Keratinocyte (primary cell): ENCODE measurements at regions not wholly inside any gene's neighbourhood (a gene's known extent, or its start where the extent isn't known, plus 50 kb on each side); places are given as distances from the start of the nearest gene placed in this dataset.

Experiments
- DNase-seq: peaks from one replicate; pipeline ENCODE4 v3.0.0-alpha.2; 2011; ENCODE audit warnings: low read depth, missing footprints, low spot score
- FAIRE-seq: peaks from 2 replicates; lab custom pipeline; 2011; peaks lifted over from hg19 to GRCh38; lab: Jason Lieb, UNC
- H2AFZ ChIP-seq: 2 replicates; pipeline ENCODE4 v1.6.0; 2012; ENCODE audit warnings: low read length, control low read depth, inconsistent platforms; ENCODE audit not compliant: control insufficient read depth
- H3K27ac ChIP-seq: 2 replicates; pipeline ENCODE4 v1.5.1; 2011; ENCODE audit warnings: low read length; ENCODE audit not compliant: control insufficient read depth, insufficient read depth
- H3K27me3 ChIP-seq: 3 replicates; pipeline ENCODE4 v1.6.0; 2011; ENCODE audit warnings: low read length; ENCODE audit not compliant: control insufficient read depth, insufficient read depth; ENCODE audit errors: extremely low read depth
- H3K36me3 ChIP-seq, 2 experiments: 2 replicates in 1 of 2; 3 replicates in 1 of 2; pipeline ENCODE4 v1.5.1; 2011; ENCODE audit warnings: low read length in 2 of 2, mild to moderate bottlenecking in 1 of 2; ENCODE audit not compliant: control insufficient read depth in 2 of 2, insufficient read depth in 2 of 2; ENCODE audit errors: extremely low read depth in 1 of 2
- H3K4me1 ChIP-seq: 3 replicates; pipeline ENCODE4 v1.5.1; 2011; ENCODE audit warnings: low read length; ENCODE audit not compliant: control insufficient read depth, insufficient read depth; ENCODE audit errors: extremely low read depth
- H3K4me2 ChIP-seq: 3 replicates; pipeline ENCODE4 v1.6.0; 2011; ENCODE audit warnings: low read depth, low read length; ENCODE audit not compliant: control insufficient read depth, insufficient read depth; ENCODE audit errors: extremely low read depth
- H3K4me3 ChIP-seq, 3 experiments: fragments of 200-600 bp in 1 of 3; sonication (generic) in 1 of 3; 2 replicates in 2 of 3; 3 replicates in 1 of 3; pipeline ENCODE4 v1.5.1; 2011 to 2016; ENCODE audit warnings: low read length in 3 of 3, mild to moderate bottlenecking in 3 of 3, control low read depth in 2 of 3, inconsistent platforms in 1 of 3, low read depth in 1 of 3, mixed read lengths in 1 of 3, mixed run types in 1 of 3, moderate library complexity in 1 of 3; ENCODE audit not compliant: control insufficient read depth in 2 of 3, insufficient read depth in 2 of 3; ENCODE audit errors: extremely low read depth in 1 of 3
- H3K79me2 ChIP-seq: 2 replicates; pipeline ENCODE4 v1.6.0; 2012; ENCODE audit warnings: low read length; ENCODE audit not compliant: control insufficient read depth, insufficient read depth
- H3K9ac ChIP-seq: 3 replicates; pipeline ENCODE4 v1.6.0; 2011; ENCODE audit warnings: low read length; ENCODE audit not compliant: control insufficient read depth, insufficient read depth; ENCODE audit errors: extremely low read depth
- H3K9me1 ChIP-seq: 3 replicates; pipeline ENCODE4 v1.6.0; 2011; ENCODE audit warnings: low read length; ENCODE audit not compliant: control insufficient read depth, insufficient read depth; ENCODE audit errors: extremely low read depth
- H3K9me3 ChIP-seq: 2 replicates; pipeline ENCODE4 v1.5.1; 2012; ENCODE audit warnings: low read depth, low read length; ENCODE audit not compliant: control insufficient read depth
- H4K20me1 ChIP-seq: 3 replicates; pipeline ENCODE4 v1.6.0; 2011; ENCODE audit warnings: low read length; ENCODE audit not compliant: control insufficient read depth, insufficient read depth; ENCODE audit errors: extremely low read depth
- CTCF ChIP-seq, 3 experiments: IDR thresholded peaks in 1 of 3; conservative IDR thresholded peaks in 1 of 3; optimal IDR thresholded peaks in 1 of 3; 2 replicates in 2 of 3; 3 replicates in 1 of 3; pipeline versions ENCODE3 to v1.5.1; 2011; ENCODE audit warnings: low read length in 3 of 3, mild to moderate bottlenecking in 3 of 3, moderate library complexity in 2 of 3, control low read depth in 1 of 3, inconsistent platforms in 1 of 3; ENCODE audit not compliant: insufficient read depth in 2 of 3; ENCODE audit errors: extremely low read depth in 1 of 3
- EZH2 ChIP-seq: IDR thresholded peaks from one replicate; pipeline ENCODE4 v1.6.1; 2012; ENCODE audit warnings: inconsistent platforms, mild to moderate bottlenecking, low read length, moderate library complexity
- dilution Hi-C: fragments of 300-500 bp; cut with MboI; formaldehyde crosslinking; loops from one replicate; pipeline ENCODE4 v1.7.0; 2020; ENCODE audit warnings: low sequenced_read_pairs; ENCODE audit not compliant: extremely low pct_ligation_motif_present

GRCh38 chr7:42794673-42795072 lies 117.2 kb downstream of the C7orf25 start:
- H3K36me3 ChIP-seq: no peaks in the 10 kb centered on the region
- no peaks in the 10 kb centered on the region for H4K20me1 ChIP-seq
- dilution Hi-C loops: no loop called here
- no peak overlapping the region for H3K9ac ChIP-seq
- H2AFZ ChIP-seq: no peak overlapping the region
- H3K4me1 ChIP-seq: no peaks in the 10 kb centered on the region
- no peaks in the 10 kb centered on the region for H3K9me1 ChIP-seq
- no peak overlapping the region for H3K4me3 ChIP-seq
- no peak overlapping the region for H3K4me2 ChIP-seq
- H3K9me3 ChIP-seq: no peaks in the 10 kb centered on the region
- no peak for TF ChIP-seq CTCF (optimal IDR thresholded peaks at IDR 0.05 in 1 of 3, IDR thresholded peaks at IDR 0.05 in 1 of 3, conservative IDR thresholded peaks at IDR 0.05 in 1 of 3; ENCODE audit: extremely low read depth in 1 of 3, insufficient read depth in 2 of 3, low read length in 3 of 3)
- no peak for TF ChIP-seq EZH2
- DNase-seq (no peak), FAIRE-seq (no peak)
- H3K27ac ChIP-seq: no peak overlapping the region
- H3K79me2 ChIP-seq: no peaks in the 10 kb centered on the region
- no peaks in the 10 kb centered on the region for H3K27me3 ChIP-seq

- H3K4me1 ChIP-seq: no peaks in the 10 kb centered on the region
- H3K4me2 ChIP-seq: no peak overlapping the region
- no peaks in the 10 kb centered on the region for H3K9me1 ChIP-seq
- FAIRE-seq: no peak
- H3K4me3 ChIP-seq: no peak overlapping the region
- no peak overlapping the region for H3K27ac ChIP-seq
- H3K36me3 ChIP-seq: no peaks in the 10 kb centered on the region
- TF ChIP-seq CTCF (optimal IDR thresholded peaks at IDR 0.05 in 1 of 3, IDR thresholded peaks at IDR 0.05 in 1 of 3, conservative IDR thresholded peaks at IDR 0.05 in 1 of 3; ENCODE audit: extremely low read depth in 1 of 3, insufficient read depth in 2 of 3, low read length in 3 of 3): no peak
- TF ChIP-seq EZH2: no peak
- H4K20me1 ChIP-seq: no peaks in the 10 kb centered on the region
- dilution Hi-C loops: no loop called here
- DNase-seq: no peak
- no peak overlapping the region for H2AFZ ChIP-seq
- no peaks in the 10 kb centered on the region for H3K9me3 ChIP-seq
- no peaks in the 10 kb centered on the region for H3K79me2 ChIP-seq
- no peaks in the 10 kb centered on the region for H3K27me3 ChIP-seq
- H3K9ac ChIP-seq: no peak overlapping the region
These were observed 119.0 kb downstream of the C7orf25 start for GRCh38 chr7:42792841-42793240.
